HG02938 (cell line): ENCODE measurements at regions not wholly inside any gene's neighbourhood (a gene's known extent, or its start where the extent isn't known, plus 50 kb on each side); places are given as distances from the start of the nearest gene placed in this dataset.
"Not testable (repeated sequence)": the region's sequence is repeated elsewhere in the genome, so short reads cannot be mapped to it uniquely, and the experiment has no call there.

ENCODE experiments used
- ATAC-seq: cut with Tn5 transposase; IDR thresholded peaks from one replicate; pipeline ENCODE4 v1.9.1; 2021; ENCODE audit warnings: mild to moderate bottlenecking, moderate library complexity; ENCODE audit not compliant: unreplicated experiment

DNA sequence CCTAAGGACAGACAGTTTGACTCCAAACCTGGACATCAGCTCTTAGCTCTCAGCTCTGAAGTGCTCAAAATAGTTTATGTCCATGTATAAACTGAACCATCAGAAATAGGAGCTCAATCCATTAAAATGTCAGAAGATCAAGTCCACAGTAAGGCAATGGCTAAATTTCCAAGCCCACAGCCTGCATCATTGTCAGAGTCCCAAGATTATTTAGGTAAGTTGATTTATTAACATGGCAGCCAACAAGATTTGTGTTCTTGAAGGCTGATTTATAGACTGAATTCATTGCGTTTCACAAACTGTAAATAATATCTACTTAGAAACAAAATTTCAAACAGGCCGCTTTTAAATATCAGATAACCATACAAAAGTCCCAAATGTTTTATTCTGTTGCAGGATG is 286.5 kb upstream of the ADGRL3 start:
- ATAC-seq, result no peak

GRCh38 chr4:60921735-60922134 is 278.4 kb upstream of the ADGRL3 start:
- not testable (repeated sequence) for ATAC-seq

GRCh38 chr4:60923075-60923474 is 277.1 kb upstream of the ADGRL3 start:
- ATAC-seq, result no peak

- ATAC-seq, result no peak
Observed at GRCh38 chr4:60926624-60927023, 273.5 kb upstream of the ADGRL3 start.

GRCh38 chr4:60930866-60931265 is 269.3 kb upstream of the ADGRL3 start:
- ATAC-seq, result no peak

- no peak for ATAC-seq
Observed at GRCh38 chr4:60934566-60935295, 265.4 kb upstream of the ADGRL3 start.

DNA sequence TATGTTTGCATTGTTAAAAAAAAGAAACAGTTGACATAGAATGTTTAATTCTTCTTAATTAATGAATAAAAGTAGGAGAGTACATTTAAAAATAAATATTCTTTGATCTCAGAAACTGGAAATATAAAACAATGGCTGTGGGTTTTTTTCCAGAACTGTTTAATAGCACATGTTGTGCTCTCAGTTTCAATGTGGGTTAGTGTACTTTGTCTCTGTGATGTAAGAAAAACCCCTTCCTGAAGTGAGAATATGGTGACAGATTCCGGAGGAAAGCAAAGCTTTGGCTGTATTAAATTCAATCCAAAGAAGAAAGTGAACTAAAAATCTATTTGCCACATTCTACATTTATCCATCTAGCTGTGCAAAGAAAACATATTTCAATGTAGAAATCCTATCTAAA is 261.9 kb upstream of the ADGRL3 start:
- no peak for ATAC-seq

- no peak for ATAC-seq
Observed at GRCh38 chr4:60938621-60939020, 261.5 kb upstream of the ADGRL3 start.

GRCh38 chr4:60944060-60944459 is 256.1 kb upstream of the ADGRL3 start:
- no peak for ATAC-seq

- ATAC-seq, result no peak
Observed at GRCh38 chr4:60945641-60946040, 254.5 kb upstream of the ADGRL3 start.

DNA sequence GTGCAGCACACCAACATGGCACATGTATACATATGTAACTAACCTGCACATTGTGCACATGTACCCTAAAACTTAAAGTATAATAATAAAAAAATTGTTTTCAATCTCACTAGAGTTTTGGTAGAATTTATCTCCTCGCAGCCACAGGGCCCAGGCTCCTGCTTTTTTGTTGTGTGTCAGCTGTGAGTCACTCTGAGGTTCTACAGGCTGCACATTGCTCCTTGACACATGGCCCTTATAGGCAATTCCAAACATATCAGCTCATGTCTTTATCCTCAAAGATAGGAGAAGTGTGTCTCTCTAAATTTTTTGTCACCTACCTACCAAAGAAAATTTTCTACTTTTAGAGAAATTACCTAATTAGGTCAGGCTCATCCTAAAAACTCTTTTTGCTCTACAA is 252.1 kb upstream of the ADGRL3 start:
- no peak for ATAC-seq

DNA sequence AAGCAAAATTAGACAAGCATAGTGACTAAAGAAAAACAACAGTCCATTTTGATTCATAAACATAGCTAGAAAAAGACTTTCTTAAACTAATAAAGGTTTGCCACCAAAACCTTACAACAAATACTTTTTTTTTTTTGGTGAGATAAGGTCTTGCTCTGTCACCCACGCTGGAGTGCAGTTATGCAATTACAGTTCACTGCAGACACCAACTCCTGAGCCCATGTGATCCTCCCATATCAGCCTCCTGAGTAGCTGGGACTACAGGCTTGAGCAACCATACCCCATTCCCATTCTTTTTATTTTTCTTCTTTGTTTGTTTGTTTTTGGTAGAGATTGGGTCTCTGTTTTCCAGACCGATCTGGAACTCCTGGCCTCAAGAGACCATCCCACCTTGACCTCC is 247.2 kb upstream of the ADGRL3 start:
- ATAC-seq, result no peak

DNA sequence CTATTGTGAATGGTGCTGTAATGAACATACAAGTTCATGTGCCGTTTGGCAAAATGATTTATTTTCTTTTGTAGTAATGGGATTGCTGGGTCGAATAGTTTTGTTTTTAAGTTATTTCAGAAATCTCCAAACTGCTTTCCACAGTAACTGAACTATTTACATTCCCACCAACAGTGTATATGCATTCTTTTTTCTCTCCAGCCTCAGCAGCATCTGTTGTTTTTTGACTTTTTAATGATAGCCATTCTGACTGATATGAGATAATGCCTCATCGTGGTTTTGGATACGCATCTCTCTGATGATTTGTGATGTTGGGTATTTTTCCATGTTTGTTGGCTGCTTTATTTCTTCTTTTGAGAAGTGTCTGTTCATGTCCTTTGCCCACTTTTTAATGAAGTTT is 246.3 kb upstream of the ADGRL3 start:
- no peak for ATAC-seq

GRCh38 chr4:60962286-60962685 is 237.8 kb upstream of the ADGRL3 start:
- no peak for ATAC-seq

GRCh38 chr4:60981534-60981933 is 218.6 kb upstream of the ADGRL3 start:
- no peak for ATAC-seq

DNA sequence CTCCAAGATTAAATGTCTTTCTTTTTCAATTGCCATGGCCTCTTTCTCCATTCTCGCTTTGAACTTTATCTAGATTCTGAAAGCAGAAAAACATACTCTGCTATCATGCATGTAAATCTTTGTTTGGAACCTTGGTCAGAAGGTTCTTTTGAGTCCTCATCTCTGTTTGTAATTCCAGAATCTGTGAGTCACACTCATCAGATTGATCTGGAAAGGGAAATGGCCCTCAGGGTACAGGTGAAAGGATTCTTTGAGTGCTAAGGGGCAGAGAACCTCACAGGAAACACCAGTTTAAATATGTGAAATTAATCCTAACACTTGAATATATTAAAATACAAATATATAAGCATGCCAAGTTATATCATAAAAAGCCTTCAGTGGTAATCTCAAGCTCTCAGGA is 211.0 kb upstream of the ADGRL3 start:
- no peak for ATAC-seq

GRCh38 chr4:60992037-60992436 is 208.1 kb upstream of the ADGRL3 start:
- ATAC-seq, result no peak

- ATAC-seq, result no peak
Observed at GRCh38 chr4:61003301-61003700, 196.8 kb upstream of the ADGRL3 start.

GRCh38 chr4:61004651-61005170 is 195.4 kb upstream of the ADGRL3 start:
- ATAC-seq, result no peak

DNA sequence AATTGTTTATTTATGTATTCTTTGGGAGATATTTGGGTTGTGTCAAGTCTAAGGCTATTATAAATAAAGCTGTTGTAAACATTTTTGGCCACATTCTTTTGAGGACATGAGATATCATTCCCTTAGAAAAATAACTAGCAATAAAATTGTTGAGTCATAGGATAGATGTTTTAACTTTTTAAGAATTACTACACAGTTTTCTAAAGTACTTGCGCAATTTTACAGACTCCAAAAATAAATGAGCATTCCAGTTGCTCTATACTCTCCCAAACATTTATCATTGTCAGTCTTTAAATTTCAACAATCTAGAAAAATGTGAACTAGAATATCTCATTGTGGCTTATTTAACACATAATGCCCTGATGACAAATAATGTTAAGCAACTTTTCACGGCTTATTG is 189.1 kb upstream of the ADGRL3 start:
- ATAC-seq, result no peak

DNA sequence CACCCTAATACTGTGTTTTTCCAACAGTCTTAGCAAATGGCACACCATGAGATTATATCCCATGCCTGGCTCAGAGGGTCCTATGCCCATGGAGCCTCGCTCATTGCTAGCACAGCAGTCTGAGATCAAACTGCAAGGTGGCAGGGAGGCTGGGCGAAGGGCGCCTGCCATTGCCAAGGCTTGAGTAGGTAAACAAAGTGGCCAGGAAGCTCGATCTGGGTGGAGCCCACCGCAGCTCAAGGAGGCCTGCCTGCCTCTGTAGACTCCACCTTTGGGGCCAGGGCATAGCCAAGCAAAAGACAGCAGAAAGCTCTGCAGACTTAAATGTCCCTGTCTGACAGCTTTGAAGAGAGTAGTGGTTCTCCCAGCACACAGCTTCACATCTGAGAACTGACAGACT is 188.2 kb upstream of the ADGRL3 start:
- ATAC-seq, result not testable (repeated sequence)

GRCh38 chr4:61024610-61025009 is 175.5 kb upstream of the ADGRL3 start:
- no peak for ATAC-seq

DNA sequence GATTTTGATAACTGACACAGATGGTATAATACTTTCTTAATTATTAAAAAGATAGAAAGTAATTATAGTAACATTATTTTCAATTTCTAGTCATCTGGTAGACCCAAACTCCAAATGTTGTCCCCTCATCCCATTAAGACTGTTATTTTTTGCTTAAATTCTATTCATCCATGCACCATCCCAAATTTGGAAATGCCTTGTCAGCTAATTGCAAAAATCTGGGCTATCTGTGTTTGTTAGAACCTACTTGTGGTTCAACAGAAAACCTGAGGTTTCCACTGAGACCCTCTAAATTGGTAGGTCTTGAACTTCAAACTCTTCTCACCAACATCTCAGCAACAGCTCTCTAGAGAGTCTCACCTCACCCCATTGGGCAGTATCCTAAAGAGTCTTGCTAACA is 172.2 kb upstream of the ADGRL3 start:
- ATAC-seq, result no peak
